ENCODE measurements at regions not wholly inside any gene's neighbourhood (a gene's known extent, or its start where the extent isn't known, plus 50 kb on each side); places are given as distances from the start of the nearest gene placed in this dataset.

DNA sequence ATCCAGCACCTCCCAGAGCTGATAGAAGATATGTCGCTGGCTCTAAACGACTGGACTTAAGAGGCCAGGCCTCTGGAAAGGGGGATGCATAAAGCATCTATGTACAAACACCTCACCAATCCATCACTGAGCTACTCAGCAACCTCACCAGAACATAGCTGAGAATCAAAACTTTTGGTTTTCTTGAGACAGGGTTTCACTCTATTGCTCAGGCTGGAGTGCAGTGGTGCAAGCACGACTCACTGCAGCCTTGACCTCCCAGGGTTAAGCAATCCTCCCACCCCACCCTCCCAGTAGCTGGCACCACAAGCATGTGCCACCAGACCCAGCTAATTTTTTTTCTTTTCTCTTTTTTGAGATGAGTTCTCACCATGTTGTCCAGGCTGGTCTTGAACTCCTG lies 62.9 kb upstream of the MSH6 start:
- TF ChIP-seq, protein P1, sequence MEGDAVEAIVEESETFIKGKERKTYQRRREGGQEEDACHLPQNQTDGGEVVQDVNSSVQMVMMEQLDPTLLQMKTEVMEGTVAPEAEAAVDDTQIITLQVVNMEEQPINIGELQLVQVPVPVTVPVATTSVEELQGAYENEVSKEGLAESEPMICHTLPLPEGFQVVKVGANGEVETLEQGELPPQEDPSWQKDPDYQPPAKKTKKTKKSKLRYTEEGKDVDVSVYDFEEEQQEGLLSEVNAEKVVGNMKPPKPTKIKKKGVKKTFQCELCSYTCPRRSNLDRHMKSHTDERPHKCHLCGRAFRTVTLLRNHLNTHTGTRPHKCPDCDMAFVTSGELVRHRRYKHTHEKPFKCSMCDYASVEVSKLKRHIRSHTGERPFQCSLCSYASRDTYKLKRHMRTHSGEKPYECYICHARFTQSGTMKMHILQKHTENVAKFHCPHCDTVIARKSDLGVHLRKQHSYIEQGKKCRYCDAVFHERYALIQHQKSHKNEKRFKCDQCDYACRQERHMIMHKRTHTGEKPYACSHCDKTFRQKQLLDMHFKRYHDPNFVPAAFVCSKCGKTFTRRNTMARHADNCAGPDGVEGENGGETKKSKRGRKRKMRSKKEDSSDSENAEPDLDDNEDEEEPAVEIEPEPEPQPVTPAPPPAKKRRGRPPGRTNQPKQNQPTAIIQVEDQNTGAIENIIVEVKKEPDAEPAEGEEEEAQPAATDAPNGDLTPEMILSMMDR (IDR thresholded peaks at IDR 0.05): no peak
- no peak for TF ChIP-seq POLR2A (IDR thresholded peaks at IDR 0.05)
